CD4-positive, alpha-beta T cell treated with Interleukin-6 at 100 ng/mL for 8 hours (primary cell): ENCODE measurements at regions not wholly inside any gene's neighbourhood (a gene's known extent, or its start where the extent isn't known, plus 50 kb on each side); places are given as distances from the start of the nearest gene placed in this dataset.
A peak's percentile ranks its signal among the peaks of the same experiment; 100 is the strongest.
"Not testable (repeated sequence)": the region's sequence is repeated elsewhere in the genome, so short reads cannot be mapped to it uniquely, and the experiment has no call there.

Source experiments
- DNase-seq: peaks from one replicate; pipeline ENCODE4 v3.0.0-alpha.2; 2020; ENCODE audit warnings: mixed read lengths, low spot score

GRCh38 chr2:90226465-90227072 is 1535.1 kb downstream of the RPIA start:
- not testable (repeated sequence) for DNase-seq

- DNase-seq, result not testable (repeated sequence)
These were observed 1539.7 kb downstream of the RPIA start for GRCh38 chr2:90231199-90231598.

- DNase-seq, result not testable (repeated sequence)
These were observed 1544.0 kb downstream of the RPIA start for GRCh38 chr2:90235452-90235851.

GRCh38 chr2:90237923-90238361 is 1546.5 kb downstream of the RPIA start:
- DNase-seq, result not testable (repeated sequence)

GRCh38 chr2:90238505-90239230 is 1547.2 kb downstream of the RPIA start:
- DNase-seq, result not testable (repeated sequence)

GRCh38 chr2:90239769-90240168 is 1548.3 kb downstream of the RPIA start:
- not testable (repeated sequence) for DNase-seq

- DNase-seq, result not testable (repeated sequence)
These were observed 1553.7 kb downstream of the RPIA start for GRCh38 chr2:90244902-90245765.

GRCh38 chr2:90248400-90248799 is 1556.9 kb downstream of the RPIA start:
- DNase-seq, result not testable (repeated sequence)

GRCh38 chr2:90250350-90250749 is 1558.9 kb downstream of the RPIA start:
- not testable (repeated sequence) for DNase-seq

GRCh38 chr2:90251576-90251975 is 1560.1 kb downstream of the RPIA start:
- DNase-seq, result not testable (repeated sequence)

GRCh38 chr2:90253306-90253705 is 1561.8 kb downstream of the RPIA start:
- DNase-seq, result not testable (repeated sequence)

GRCh38 chr2:90266888-90267287 is 1575.4 kb downstream of the RPIA start:
- not testable (repeated sequence) for DNase-seq

GRCh38 chr2:90287751-90288150 is 1596.3 kb downstream of the RPIA start:
- not testable (repeated sequence) for DNase-seq

GRCh38 chr2:90288396-90288795 is 1596.9 kb downstream of the RPIA start:
- not testable (repeated sequence) for DNase-seq

GRCh38 chr2:90289291-90289980 is 1598.0 kb downstream of the RPIA start:
- DNase-seq, result not testable (repeated sequence)

GRCh38 chr2:90290701-90291100 is 1599.2 kb downstream of the RPIA start:
- not testable (repeated sequence) for DNase-seq

- peak; percentile 14 for DNase-seq
These were observed 1599.9 kb downstream of the RPIA start for GRCh38 chr2:90291168-90291883.

- DNase-seq, result not testable (repeated sequence)
These were observed 1600.5 kb downstream of the RPIA start for GRCh38 chr2:90291934-90292333.

GRCh38 chr2:90292451-90292850 is 1601.0 kb downstream of the RPIA start:
- not testable (repeated sequence) for DNase-seq

- not testable (repeated sequence) for DNase-seq
These were observed 1601.8 kb downstream of the RPIA start for GRCh38 chr2:90293224-90293623.

- DNase-seq, result not testable (repeated sequence)
These were observed 1602.3 kb downstream of the RPIA start for GRCh38 chr2:90293806-90294205.
